Stimulated activated CD4-positive, alpha-beta T cell treated with anti-CD3 and anti-CD28 coated beads, Interleukin-1b, Interleukin-23, amount 100 ng/mL, for 4 hours (primary cell): ENCODE measurements at regions not wholly inside any gene's neighbourhood (a gene's known extent, or its start where the extent isn't known, plus 50 kb on each side); places are given as distances from the start of the nearest gene placed in this dataset.
"Not testable (repeated sequence)": the region's sequence is repeated elsewhere in the genome, so short reads cannot be mapped to it uniquely, and the experiment has no call there.

Experiments used
- DNase-seq, 2 donors: peaks; one replicate each; pipeline ENCODE4 v3.0.0-alpha.2; 2020; ENCODE audit warnings: low read depth in 2 of 2

- not testable (repeated sequence) for DNase-seq
Measured at GRCh38 chr2:17193433-17193890, 324.8 kb downstream of the RAD51AP2 start.

DNA sequence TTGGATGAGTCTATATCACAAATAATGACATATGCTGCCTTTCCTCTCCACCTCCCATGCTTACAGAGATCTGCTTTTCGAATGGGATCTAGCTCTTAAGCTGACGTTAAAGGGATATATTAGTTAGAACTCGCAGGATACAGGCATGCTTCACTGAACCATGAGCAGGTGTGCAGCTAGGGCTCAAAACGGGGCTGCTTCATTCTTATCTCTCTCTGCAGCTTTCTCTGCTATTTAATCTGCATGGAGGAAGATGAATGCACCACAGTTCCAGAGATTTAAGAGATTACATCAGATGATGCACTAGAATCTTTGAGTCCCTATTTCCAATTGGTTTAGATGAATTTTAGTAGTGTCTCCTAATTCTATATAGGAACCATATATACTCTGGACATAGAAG is 327.0 kb downstream of the RAD51AP2 start:
- DNase-seq = no peak

- DNase-seq = no peak
Measured at GRCh38 chr2:17190527-17190926, 327.7 kb downstream of the RAD51AP2 start.

- no peak for DNase-seq
Measured at GRCh38 chr2:17188721-17189120, 329.5 kb downstream of the RAD51AP2 start.

DNA sequence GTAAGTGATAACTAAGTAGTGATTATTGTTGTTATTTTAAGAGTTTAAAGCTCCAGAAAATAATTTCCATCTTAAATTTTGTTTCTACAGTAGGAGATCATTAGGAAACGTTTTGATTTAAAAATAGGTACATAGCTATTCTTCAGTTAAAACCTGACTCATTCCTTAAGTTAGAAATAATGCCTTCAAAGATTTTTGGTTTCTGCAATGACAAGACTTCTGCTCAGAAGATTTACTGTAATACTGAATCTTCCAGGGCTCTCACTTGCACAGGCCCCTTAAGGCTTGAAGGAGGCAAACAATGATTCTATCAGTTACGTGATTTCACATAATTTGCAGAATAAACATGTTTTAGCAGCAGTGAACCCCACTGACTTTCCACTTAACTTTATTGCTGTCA is 333.7 kb downstream of the RAD51AP2 start:
- no peak for DNase-seq

GRCh38 chr2:17182399-17182798 is 335.8 kb downstream of the RAD51AP2 start:
- DNase-seq = no peak

GRCh38 chr2:17181051-17181752 is 337.0 kb downstream of the RAD51AP2 start:
- no peak for DNase-seq

- no peak for DNase-seq
Measured at GRCh38 chr2:17179145-17179808, 339.0 kb downstream of the RAD51AP2 start.

DNA sequence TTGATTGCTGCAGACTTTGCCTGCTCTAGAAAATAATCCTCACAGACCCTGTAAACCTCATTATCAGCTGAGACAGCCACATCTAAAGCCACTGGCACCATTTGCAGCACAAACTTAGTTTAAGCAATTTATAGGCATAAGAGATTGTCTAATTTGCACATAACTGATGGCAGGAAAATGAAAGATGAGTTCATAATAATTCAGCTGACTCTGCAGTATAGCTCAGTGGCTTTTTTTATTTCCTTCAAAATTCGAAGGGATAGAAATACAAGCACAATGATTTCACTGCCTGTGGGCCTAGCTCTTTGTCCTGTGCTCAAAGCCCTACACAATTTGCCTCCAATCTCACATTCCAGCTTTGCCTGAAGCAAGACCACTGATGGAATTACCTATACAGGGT is 341.2 kb downstream of the RAD51AP2 start:
- no peak for DNase-seq

DNA sequence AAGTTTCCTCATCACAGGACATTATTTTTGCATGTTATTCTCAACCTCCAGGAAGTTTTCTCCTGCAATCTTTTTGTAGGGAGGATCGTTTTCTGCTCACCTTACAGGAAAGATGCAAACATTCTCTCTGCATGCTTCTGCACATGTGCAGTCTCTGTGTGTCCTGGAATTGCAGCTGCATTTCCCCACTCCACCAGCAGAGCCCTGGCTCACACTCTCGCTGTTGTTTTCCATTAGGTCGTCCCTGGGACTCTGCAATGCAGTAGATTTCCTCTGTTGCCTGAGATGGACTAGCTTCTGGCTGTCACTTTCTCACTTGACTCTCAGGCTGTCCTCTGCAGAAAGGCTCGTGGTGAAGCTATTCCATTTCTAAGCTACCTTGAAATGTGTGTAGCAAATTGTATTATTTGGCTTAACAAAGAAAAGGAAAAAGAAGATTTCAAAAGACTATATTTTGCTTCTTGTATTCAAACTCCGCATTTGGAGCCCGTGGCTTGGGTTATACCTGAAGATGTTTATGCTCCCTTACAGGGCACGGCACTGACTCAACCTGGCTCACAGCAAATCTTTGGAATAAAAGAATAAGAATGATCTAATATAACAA is 346.7 kb downstream of the RAD51AP2 start:
- no peak for DNase-seq

- DNase-seq = no peak
Measured at GRCh38 chr2:17166506-17166905, 351.7 kb downstream of the RAD51AP2 start.

DNA sequence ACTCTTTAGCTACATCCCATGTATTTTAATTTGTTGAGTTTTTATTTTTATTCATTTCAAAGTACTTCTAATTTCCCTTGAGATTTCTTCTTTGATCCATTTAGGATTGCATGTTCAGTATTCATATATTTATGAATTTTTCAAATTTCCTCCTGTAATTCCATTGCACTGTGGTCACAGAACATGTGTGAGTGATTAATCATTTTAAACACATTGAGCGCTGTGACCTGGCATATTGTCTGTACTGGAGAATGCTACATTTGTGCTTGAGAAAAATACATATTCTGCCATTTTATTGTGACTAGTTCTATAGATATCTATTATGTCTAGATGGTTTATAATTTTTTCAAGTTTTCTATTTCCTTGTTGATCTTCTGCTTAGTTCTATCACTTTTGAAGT is 353.7 kb downstream of the RAD51AP2 start:
- DNase-seq = no peak

DNA sequence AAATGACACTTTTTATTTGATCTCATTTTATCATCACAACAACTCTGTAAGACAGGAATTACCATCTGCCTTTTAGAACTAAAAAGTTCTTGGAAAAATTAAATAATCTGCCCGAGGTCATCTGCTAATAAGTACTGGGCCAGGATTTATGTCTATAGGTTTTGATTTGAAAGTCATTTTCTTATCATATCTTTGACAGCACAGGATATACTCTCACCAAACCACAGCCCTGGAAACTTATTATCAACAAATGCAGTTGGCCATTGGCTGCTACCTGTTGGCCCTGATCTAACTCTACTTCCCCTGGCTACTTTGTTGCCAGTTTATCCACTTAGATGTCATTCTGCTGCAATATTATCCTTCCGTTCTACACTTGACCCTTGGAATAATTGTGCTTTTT is 354.6 kb downstream of the RAD51AP2 start:
- no peak for DNase-seq

DNA sequence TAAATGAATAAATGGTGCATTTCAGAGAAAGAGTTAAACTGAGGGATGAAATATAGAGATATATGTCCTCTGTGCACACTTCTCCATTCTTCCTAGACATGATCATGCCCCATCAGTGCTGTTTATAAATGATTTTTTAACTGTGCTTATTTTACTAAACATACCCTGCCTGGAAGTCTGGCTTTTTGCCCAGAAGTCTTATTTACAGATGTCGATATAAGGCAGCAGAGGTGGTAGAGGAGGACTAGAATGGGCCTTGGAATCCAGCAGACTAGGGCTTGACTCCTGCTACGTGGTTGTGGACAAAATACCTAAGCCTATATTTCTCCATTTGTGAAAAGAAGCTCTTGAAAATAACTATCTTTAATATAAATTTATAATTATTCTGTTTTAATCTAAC is 355.5 kb downstream of the RAD51AP2 start:
- no peak for DNase-seq

- DNase-seq = no peak
Measured at GRCh38 chr2:17160594-17160993, 357.6 kb downstream of the RAD51AP2 start.

DNA sequence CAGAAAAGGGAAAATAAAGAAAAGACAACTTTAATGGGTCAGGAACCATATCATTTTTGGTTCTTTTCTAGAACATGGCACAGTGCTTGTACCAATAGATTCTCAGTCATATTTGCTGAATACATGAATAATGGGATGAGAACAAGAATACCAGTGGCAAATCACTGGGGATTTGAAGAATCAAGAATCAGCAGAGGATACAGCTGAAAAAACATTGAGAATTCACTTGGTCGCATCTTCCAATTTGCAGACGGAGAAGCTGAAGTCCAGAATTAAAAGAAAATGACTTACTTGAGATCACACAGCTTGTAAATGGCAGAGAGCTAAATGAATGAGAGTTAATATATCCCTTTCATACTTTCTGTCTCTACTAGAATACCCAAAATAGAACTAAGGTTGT is 362.2 kb downstream of the RAD51AP2 start:
- no peak for DNase-seq

GRCh38 chr2:17149945-17150344 is 368.3 kb downstream of the RAD51AP2 start:
- no peak for DNase-seq

DNA sequence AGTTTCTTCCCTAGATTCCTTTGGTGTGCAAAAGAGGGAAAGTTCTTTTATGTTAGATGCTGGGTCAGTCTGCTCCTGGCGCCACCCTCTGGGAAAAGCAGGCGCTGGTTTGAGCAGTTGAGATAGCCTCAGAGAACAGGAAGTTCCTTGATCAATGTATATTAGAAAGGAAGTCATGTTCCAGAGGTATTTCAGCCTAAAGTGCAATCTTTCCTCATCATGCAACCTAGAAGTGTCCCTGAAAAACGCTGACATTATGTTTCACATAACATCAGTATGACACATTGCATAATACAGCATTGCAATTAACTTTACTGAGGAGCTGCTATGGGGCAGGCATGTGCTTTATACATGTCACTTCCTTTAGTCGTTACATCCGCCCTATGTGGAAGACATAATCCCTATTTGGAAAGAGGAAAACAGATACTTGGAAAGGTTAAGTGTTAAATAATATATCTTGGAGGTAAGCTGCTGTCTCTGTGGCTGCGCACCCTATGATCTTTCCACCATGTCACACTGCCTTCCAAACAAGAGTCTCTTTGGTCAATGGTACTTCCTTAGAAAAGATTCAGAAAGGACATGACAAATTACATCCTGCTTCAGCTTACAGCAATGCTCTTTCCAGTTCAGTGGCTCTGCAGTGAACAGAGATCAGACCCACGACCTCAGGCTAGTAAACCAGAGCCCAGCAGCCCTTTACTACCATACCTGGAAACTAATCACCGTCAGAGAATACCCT is 369.7 kb downstream of the RAD51AP2 start:
- DNase-seq = no peak

- no peak for DNase-seq
Measured at GRCh38 chr2:17146358-17146757, 371.9 kb downstream of the RAD51AP2 start.

- no peak for DNase-seq
Measured at GRCh38 chr2:17136877-17137276, 381.4 kb downstream of the RAD51AP2 start.

DNA sequence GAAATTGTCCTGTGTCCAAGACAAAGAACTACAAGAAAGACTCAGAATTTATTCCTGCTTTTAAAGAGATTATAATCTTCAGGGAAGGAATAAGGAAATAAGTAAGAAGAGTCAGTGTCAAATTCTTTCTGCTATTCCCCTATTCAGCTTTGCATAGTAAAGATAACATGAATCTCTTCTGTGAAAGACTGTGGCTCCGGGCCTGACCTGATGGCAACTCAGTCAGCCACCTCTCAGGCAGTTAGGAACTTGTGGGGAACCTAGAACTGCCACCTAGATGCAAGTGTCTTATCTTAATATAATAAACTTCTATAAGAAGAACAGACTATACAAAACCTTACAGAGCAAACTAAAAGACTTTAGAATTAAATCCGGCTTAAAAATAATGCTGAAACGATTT is 382.0 kb downstream of the RAD51AP2 start:
- no peak for DNase-seq

- no peak for DNase-seq
Measured at GRCh38 chr2:17135619-17136018, 382.6 kb downstream of the RAD51AP2 start.
